ENCODE measurements at regions not wholly inside any gene's neighbourhood (a gene's known extent, or its start where the extent isn't known, plus 50 kb on each side); places are given as distances from the start of the nearest gene placed in this dataset.
A peak's percentile ranks its signal among the peaks of the same experiment; 100 is the strongest.

DNA sequence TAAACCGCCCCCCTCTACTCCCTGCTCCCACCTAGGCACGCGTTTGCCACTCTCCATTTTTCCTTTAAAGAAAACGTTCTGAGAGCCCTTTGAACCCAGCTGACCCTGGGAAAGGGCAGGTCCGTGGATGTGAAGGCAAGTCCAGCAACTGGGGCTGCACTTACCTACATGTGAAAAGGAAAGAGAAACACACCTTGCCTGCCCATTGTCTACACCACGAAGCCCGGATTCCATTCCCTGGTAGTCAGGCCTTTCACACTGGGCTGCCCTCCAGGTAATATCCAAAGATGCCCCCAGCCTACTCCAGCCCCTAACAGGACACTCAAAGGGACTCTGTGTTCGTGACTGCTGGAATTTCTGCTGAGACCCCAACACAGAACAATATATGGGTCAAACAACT is 94.4 kb downstream of the CD83 start:
- H3K4me1 ChIP-seq: peaks cover 7 to 18% (median 14%) of the 10 kb centered on the region in 4 donors
- no peaks in the 10 kb centered on the region for H3K36me3 ChIP-seq
- H3K4me3 ChIP-seq: peak overlapping the region in 2 of 4 donors; percentile 70 to 92
- ATAC-seq (ENCODE audit: low FRiP score in 2 of 2): no peak
- WGBS, 2 donors: 56 to 58% methylated on average over 7 to 8 of the region's 8 CpGs
- no peaks in the 10 kb centered on the region for H3K27me3 ChIP-seq
- H3K27ac ChIP-seq: peak overlapping the region in 1 of 4 donors; percentile 89
- TF ChIP-seq EP300 (IDR thresholded peaks at IDR 0.05): no peak
- no peak for TF ChIP-seq CTCF (IDR thresholded peaks at IDR 0.05)
- TF ChIP-seq POLR2A (IDR thresholded peaks at IDR 0.05): no peak
- no peak for TF ChIP-seq POLR2AphosphoS5 (IDR thresholded peaks at IDR 0.05)
- H3K9me3 ChIP-seq: no peaks in the 10 kb centered on the region
- DNase-seq: no peak

- H3K4me1 ChIP-seq: peaks cover 7 to 18% (median 14%) of the 10 kb centered on the region in 4 donors
- H3K4me3 ChIP-seq: no peak overlapping the region
- H3K27ac ChIP-seq: no peak overlapping the region
- WGBS, 2 donors: 91 to 94% methylated on average over 5 of the region's 5 CpGs
- no peak for TF ChIP-seq POLR2A (IDR thresholded peaks at IDR 0.05)
- TF ChIP-seq CTCF (IDR thresholded peaks at IDR 0.05): no peak
- no peak for TF ChIP-seq POLR2AphosphoS5 (IDR thresholded peaks at IDR 0.05)
- TF ChIP-seq EP300 (IDR thresholded peaks at IDR 0.05): no peak
- no peak for DNase-seq
- ATAC-seq (ENCODE audit: low FRiP score in 2 of 2): no peak
- H3K36me3 ChIP-seq: no peaks in the 10 kb centered on the region
- no peaks in the 10 kb centered on the region for H3K27me3 ChIP-seq
- no peaks in the 10 kb centered on the region for H3K9me3 ChIP-seq
Measured at GRCh38 chr6:14212632-14213031, 95.1 kb downstream of the CD83 start.

- ATAC-seq (ENCODE audit: low FRiP score in 2 of 2) (no peak), DNase-seq (no peak)
- Histone ChIP-seq H3K9me3 (no peaks in the 10 kb centered on the region), H3K27ac (peak overlapping the region in 2 of 4 donors; percentile 20 to 75), H3K36me3 (no peaks in the 10 kb centered on the region), H3K27me3 (no peaks in the 10 kb centered on the region), H3K4me3 (no peak overlapping the region), H3K4me1 (peaks cover under 1 to 9% (median 3%) of the 10 kb centered on the region in 4 donors)
- WGBS, 2 donors: 86 to 91% methylated on average over 13 of the region's 13 CpGs
- TF ChIP-seq CTCF (IDR thresholded peaks at IDR 0.05) (no peak), POLR2A (IDR thresholded peaks at IDR 0.05) (no peak), POLR2AphosphoS5 (IDR thresholded peaks at IDR 0.05) (no peak), EP300 (IDR thresholded peaks at IDR 0.05) (no peak)
Measured at GRCh38 chr6:14216946-14217684, 99.5 kb downstream of the CD83 start.

DNA sequence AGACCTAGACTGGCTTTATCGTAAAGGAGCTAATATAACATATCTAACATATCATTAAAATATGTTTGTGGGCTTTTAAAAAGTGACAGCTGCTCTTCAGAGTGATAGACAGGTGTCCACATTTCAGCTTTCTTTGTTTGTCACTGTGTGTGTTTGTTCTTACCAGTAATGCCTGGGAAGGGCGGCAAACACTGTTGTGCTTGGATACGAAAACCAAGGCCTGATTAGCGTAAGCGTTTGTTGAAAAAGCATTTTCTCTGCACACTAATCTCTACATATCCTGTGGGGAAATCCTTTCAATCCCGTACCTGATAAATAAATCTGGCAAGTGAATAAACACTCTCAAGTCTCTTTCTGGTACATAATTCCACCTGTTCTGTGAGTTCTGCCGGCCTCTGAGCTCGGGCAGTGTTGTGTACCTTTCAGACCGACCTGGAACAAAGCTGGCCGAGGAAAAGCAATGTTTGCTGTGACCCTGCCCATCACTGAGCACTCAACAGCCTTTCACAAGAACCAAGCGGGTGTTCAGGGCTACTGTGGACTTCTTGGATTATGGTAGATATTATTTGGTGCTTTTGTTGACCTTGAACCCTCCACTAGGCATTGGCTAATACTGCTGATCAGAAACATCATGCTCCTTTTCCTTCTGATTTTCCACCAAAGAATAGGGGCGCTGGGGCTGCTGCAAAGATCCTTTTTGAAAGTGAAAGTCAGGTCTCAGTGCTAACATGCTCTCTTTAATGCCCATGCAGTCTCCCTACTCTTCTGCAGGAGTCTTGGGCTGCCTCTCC is 100.4 kb downstream of the CD83 start:
- DNase-seq: peak in 1 of 2 donors; percentile 59
- WGBS, 2 donors: 62 to 67% methylated on average over 12 of the region's 12 CpGs
- H3K4me3 ChIP-seq: peak overlapping the region in 2 of 4 donors; percentile 13 to 19
- no peaks in the 10 kb centered on the region for H3K27me3 ChIP-seq
- H3K4me1 ChIP-seq: peaks cover 0 to 8% (median 2%) of the 10 kb centered on the region in 4 donors
- peak; percentile 28 to 46 for ATAC-seq (ENCODE audit: low FRiP score in 2 of 2)
- H3K27ac ChIP-seq: peak overlapping the region in 3 of 4 donors; percentile 20 to 75 (median 53)
- no peaks in the 10 kb centered on the region for H3K36me3 ChIP-seq
- TF ChIP-seq EP300 (IDR thresholded peaks at IDR 0.05) (no peak), POLR2A (IDR thresholded peaks at IDR 0.05) (no peak), POLR2AphosphoS5 (IDR thresholded peaks at IDR 0.05) (no peak), CTCF (IDR thresholded peaks at IDR 0.05) (no peak)
- no peaks in the 10 kb centered on the region for H3K9me3 ChIP-seq

Measured in upper lobe of left lung (tissue), 6 donors.